A673 (cell line): ENCODE measurements at regions not wholly inside any gene's neighbourhood (a gene's known extent, or its start where the extent isn't known, plus 50 kb on each side); places are given as distances from the start of the nearest gene placed in this dataset.

Experiments used
- BruUV-seq: library from RNA; stranded (reverse); fragments of 400-500 nt; replicated peaks from 2 replicates; lab custom pipeline; 2021; lab: Mats Ljungman, UMichigan
- CTCF ChIA-PET: fragments of 300-600 bp; sonication (Branson Sonifier 250); formaldehyde crosslinking; loops from one replicate; lab custom pipeline; 2022; ENCODE audit warnings: antibody characterized with exemption; lab: Charles Lee
- POLR2A ChIA-PET: fragments of 300-600 bp; sonication (Branson Sonifier 250); formaldehyde crosslinking; loops from one replicate; lab custom pipeline; 2022; ENCODE audit warnings: antibody characterized with exemption; ENCODE audit not compliant: low non-redundant PET; lab: Charles Lee
- DNase-seq: peaks from one replicate; pipeline ENCODE4 v3.0.0-alpha.2; 2015; ENCODE audit warnings: low spot score
- H3K27ac ChIP-seq: fragments of 200-600 bp; sonication (generic); 2 replicates; pipeline ENCODE4 v1.5.1; 2016; ENCODE audit warnings: mixed run types, low read depth, mild to moderate bottlenecking, mixed read lengths, antibody characterized with exemption, low read length; ENCODE audit not compliant: poor library complexity, severe bottlenecking
- H3K27me3 ChIP-seq: fragments of 200-600 bp; sonication (generic); replicated peaks from 2 replicates; pipeline ENCODE4 v1.6.1; 2017; ENCODE audit warnings: mixed run types, low read depth, mild to moderate bottlenecking, mixed read lengths, antibody characterized with exemption, low read length; ENCODE audit not compliant: insufficient read depth, poor library complexity
- H3K36me3 ChIP-seq: fragments of 200-600 bp; sonication (generic); 2 replicates; pipeline ENCODE4 v1.6.1; 2016; ENCODE audit warnings: mixed run types, mild to moderate bottlenecking, mixed read lengths, antibody characterized with exemption, low read length; ENCODE audit not compliant: insufficient read depth, poor library complexity, severe bottlenecking
- H3K4me1 ChIP-seq: fragments of 200-600 bp; sonication (generic); 2 replicates; pipeline ENCODE4 v1.6.1; 2017; ENCODE audit warnings: mixed run types, mild to moderate bottlenecking, mixed read lengths, antibody characterized with exemption, low read length; ENCODE audit not compliant: insufficient read depth, poor library complexity, severe bottlenecking
- H3K4me3 ChIP-seq: fragments of 200-600 bp; sonication (generic); 2 replicates; pipeline ENCODE4 v1.5.1; 2016; ENCODE audit warnings: low read depth, mixed run types, mild to moderate bottlenecking, mixed read lengths, low read length; ENCODE audit not compliant: poor library complexity, severe bottlenecking
- H3K9me3 ChIP-seq: fragments of 200-600 bp; sonication (generic); 2 replicates; pipeline ENCODE4 v1.6.1; 2016; ENCODE audit warnings: mixed run types, low read depth, mild to moderate bottlenecking, mixed read lengths, antibody characterized with exemption, low read length; ENCODE audit not compliant: poor library complexity, severe bottlenecking
- CTCF ChIP-seq: fragments of 300-800, 200-600 bp; sonication (generic); conservative IDR thresholded peaks from 2 replicates; pipeline ENCODE4 v1.5.1; 2017; ENCODE audit warnings: low read depth, mild to moderate bottlenecking, antibody characterized with exemption, low read length, moderate library complexity, mixed read lengths
- EZH2 ChIP-seq: fragments of 200-600 bp; sonication (generic); IDR thresholded peaks from 2 replicates; pipeline ENCODE4 v1.6.1; 2017; ENCODE audit warnings: borderline replicate concordance, low read depth, mild to moderate bottlenecking, mixed read lengths, antibody characterized with exemption, low read length; ENCODE audit not compliant: poor library complexity, severe bottlenecking
- intact Hi-C: fragments of 100-400 bp; cut with micrococcal nuclease; formaldehyde crosslinking; loops from one replicate; pipeline ENCODE4 v1.10.0; 2022; ENCODE audit not compliant: unreplicated experiment

- ChIA-PET CTCF (no interaction called here), POLR2A (no interaction called here)
- no TSS peak for BruUV-seq
- no peak overlapping the region for H3K4me3 ChIP-seq
- H3K9me3 ChIP-seq, result no peaks in the 10 kb centered on the region
- H3K27ac ChIP-seq, result no peak overlapping the region
- H3K4me1 ChIP-seq, result no peaks in the 10 kb centered on the region
- no peak for TF ChIP-seq CTCF
- TF ChIP-seq EZH2, result no peak
- H3K27me3 ChIP-seq, result no peaks in the 10 kb centered on the region
- no peaks in the 10 kb centered on the region for H3K36me3 ChIP-seq
- DNase-seq, result no peak
- intact Hi-C loops, result loop anchor here (5.0 kb wide), 1 partner anchor 118 kb away; no protein-coding TSS in a partner anchor
Observed at GRCh38 chr7:4629287-4629895, 52.7 kb upstream of the FOXK1 start.

- POLR2A ChIA-PET, result interaction anchor here (0.6 kb wide), 1 partner anchor 158 kb away, joined by 8 read pairs; no protein-coding TSS in a partner anchor
- BruUV-seq, result no TSS peak
- H3K27ac ChIP-seq, result no peak overlapping the region
- no peak overlapping the region for H3K4me3 ChIP-seq
- intact Hi-C loops, result loop anchor here (10.0 kb wide), 1 partner anchor 1767 kb away; no protein-coding TSS in a partner anchor
- H3K9me3 ChIP-seq, result no peaks in the 10 kb centered on the region
- no peak for TF ChIP-seq EZH2
- peak; percentile 71 for TF ChIP-seq CTCF
- H3K36me3 ChIP-seq, result no peaks in the 10 kb centered on the region
- no peaks in the 10 kb centered on the region for H3K4me1 ChIP-seq
- CTCF ChIA-PET, result interaction anchor here (1.3 kb wide), 1 partner anchor 20 kb away, joined by 3 read pairs; no protein-coding TSS in a partner anchor
- no peaks in the 10 kb centered on the region for H3K27me3 ChIP-seq
- peak; percentile 84 for DNase-seq
Observed at GRCh38 chr7:4631380-4632179, 50.5 kb upstream of the FOXK1 start.
